GM12874 (cell line): ENCODE measurements at regions not wholly inside any gene's neighbourhood (a gene's known extent, or its start where the extent isn't known, plus 50 kb on each side); places are given as distances from the start of the nearest gene placed in this dataset.

Experiments used
- TF ChIP-seq, protein P1 (sequence below): IDR thresholded peaks from 2 replicates; pipeline ENCODE4 v1.5.1; 2011; ENCODE audit warnings: low read depth, mild to moderate bottlenecking, control low read depth, low read length, moderate library complexity; ENCODE audit not compliant: insufficient read depth

DNA sequence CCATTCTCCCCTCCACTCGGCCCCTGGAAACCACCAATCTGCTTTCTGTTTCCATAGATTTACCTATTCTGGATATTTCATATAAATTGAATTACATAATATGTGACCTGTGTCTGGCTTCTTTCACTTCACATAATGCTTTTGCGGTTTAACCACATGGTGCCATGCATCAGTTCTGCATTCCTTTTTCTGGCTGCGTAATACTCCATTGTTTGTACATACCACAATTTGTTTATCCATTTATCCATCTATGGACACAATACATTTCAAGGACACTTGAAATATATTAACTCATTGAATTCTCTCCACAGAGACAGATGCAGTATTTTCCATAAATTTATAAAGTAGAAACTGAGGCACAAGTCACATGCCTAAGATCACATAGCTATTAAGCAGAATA lies 110.3 kb upstream of the ETV6 start:
- TF ChIP-seq, protein P1, sequence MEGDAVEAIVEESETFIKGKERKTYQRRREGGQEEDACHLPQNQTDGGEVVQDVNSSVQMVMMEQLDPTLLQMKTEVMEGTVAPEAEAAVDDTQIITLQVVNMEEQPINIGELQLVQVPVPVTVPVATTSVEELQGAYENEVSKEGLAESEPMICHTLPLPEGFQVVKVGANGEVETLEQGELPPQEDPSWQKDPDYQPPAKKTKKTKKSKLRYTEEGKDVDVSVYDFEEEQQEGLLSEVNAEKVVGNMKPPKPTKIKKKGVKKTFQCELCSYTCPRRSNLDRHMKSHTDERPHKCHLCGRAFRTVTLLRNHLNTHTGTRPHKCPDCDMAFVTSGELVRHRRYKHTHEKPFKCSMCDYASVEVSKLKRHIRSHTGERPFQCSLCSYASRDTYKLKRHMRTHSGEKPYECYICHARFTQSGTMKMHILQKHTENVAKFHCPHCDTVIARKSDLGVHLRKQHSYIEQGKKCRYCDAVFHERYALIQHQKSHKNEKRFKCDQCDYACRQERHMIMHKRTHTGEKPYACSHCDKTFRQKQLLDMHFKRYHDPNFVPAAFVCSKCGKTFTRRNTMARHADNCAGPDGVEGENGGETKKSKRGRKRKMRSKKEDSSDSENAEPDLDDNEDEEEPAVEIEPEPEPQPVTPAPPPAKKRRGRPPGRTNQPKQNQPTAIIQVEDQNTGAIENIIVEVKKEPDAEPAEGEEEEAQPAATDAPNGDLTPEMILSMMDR, result no peak

DNA sequence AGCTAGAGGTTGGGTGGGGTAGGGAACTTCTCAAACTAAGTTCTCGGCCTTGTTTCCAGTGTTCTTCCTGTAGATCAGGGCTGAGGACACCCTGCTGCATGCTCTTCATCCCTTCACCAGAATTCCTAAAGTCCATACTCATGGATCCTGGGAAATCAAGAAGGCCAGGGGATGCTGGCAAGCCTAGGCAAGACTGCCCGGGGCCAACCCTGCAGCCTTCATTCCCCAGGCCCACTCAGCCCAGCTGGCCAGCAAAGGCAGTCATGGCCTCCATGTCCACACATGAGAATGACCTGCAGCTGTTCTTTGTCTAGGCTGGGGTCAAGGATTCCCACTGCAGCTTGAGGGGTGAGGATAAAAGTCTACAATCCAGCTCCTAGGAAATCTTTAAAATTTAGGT lies 109.3 kb upstream of the ETV6 start:
- TF ChIP-seq, protein P1, result no peak

DNA sequence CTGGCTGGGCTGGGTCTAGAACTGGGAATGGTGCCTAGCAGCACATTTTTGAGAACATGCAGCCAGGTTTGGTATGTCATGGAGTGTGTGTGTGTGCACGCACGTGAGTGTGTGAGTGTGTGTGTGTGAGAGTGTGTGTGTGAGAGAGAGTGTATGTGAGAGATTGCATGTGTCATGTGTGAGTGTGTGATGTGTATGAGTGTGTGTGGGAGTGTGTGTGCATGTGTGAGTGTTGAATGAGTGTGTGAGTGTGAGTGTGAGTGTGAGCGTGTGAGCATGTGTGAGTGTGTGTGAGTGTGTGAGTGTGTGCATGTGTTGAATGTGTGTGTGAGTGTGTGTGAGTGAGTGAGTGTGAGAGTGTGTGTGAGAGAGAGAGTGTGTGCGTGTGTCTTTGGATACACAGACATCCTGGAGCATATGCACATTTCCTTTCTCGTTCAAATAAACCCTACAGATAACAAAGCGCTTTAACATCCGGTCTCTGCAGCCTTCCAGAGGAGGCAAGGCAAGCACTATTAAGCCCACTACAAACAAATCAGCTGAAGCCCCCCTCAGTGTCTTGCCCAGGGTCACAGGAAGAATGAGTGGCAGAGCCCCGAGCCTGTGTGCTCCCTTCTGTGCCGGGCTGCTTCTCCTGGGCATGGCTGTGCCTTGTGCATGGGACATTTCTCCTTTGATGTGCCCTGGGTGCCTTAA lies 108.7 kb upstream of the ETV6 start:
- TF ChIP-seq, protein P1, result no peak

DNA sequence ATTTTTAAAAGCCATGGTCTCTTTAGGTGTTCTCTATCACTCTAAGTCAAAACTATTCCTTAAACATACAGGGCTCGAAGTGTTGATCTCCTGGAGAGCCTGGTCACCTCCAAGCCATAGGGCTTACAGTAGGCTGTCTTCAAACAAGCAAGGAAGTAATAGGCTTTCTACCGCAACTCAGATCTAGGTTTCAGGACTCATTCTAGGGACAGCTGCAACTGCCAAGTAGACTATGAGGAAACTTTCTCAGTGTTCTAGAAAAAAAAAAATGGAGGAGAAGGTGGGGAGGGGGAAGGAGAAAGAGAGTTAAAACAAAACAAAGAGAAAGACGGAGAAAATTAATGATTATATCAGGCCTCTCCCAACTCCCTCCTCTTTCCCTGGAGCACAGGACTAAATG lies 106.9 kb upstream of the ETV6 start:
- TF ChIP-seq, protein P1, result no peak

DNA sequence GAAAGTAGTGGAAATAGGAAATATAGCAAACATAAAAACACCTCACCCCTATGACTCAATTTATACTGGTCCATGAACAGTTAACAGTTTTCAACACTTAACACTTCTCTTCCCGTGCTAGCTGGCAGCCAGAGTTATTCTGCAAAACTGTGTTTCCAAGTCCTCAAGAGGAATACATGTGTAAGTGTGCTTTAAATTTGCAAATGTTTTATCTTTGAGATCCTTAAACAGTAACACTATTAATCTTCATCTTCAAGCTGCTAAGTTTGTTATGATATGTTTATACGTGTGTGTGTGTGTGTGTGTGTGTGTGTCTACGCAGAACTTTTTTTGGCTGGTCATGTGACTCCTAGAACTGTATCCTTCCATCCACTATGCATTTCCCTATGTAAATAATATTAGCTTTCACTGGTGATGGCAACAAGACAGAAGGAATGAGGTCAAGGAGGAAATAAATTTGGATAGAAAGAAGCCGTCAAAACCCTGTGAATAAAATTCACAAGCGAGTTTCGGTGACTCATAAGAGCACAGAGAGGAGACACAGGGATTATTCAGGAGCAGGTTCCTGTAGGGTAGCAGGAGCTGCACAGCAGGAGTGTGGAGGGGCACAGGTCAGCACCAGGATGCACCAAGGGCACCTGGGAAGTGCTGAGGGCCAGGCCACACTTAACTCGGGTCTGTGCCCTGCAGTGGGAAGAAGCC lies 105.9 kb upstream of the ETV6 start:
- TF ChIP-seq, protein P1, result no peak

DNA sequence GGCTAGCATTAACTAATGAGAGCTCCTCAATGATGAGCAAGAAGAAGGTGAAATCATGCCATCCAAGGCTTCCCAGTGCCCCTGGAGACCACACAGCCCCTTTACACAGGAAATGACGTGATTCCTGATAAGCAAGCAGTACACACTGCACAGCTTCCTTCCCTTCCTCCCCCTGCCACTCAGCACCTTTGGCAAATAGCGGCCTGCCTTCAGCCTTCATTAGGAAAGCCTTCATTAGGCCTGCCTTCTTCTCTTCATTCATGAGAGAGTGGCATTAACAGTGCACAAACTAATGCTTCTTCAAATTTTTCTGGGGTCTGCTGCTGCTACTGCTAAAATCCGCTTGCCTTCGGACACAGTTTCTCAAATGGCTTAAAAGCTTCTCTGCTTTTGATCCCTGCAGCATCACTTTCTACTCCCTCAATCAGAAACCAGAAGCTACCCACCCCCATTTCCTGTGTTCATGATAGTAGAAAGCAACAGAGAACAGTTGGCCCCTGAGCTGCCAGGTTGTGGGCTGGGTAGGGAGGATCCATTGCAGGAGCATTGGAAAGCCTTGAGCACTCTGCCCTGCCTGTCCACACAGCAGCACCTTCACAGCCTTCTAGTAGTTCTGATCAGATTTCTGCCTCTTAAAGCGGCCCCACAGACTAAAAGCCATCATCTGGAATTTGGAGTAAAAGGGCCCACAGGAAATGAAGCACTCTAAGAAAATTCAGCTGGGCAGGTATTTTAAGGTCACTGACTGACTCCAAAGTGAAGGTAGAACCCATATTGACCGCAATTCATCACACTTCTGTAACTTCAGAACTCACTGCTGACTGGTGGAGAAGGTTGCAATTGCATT lies 103.8 kb upstream of the ETV6 start:
- TF ChIP-seq, protein P1, result peak; percentile 25; the same call in 1 of the 2 replicates

DNA sequence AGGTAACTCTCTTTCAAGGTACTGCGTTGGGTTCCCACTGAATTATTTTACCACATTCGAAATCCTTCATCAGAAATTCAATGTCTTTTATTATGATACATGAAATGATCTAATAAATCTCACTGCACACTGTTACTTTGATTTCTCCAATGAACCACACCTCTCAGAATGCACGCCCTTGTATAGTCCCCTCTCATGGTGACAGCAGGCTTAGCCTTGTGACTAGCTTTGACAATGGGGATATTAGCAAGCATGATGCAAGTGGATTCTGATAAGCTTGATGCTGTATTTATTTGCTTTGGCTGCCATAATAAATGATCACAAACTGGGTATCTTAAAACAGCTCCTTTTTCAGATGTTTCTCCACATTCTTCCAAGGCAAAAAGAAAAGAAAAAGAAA lies 100.4 kb upstream of the ETV6 start:
- TF ChIP-seq, protein P1, result no peak
